Central memory CD8-positive, alpha-beta T cell (primary cell): ENCODE measurements at regions not wholly inside any gene's neighbourhood (a gene's known extent, or its start where the extent isn't known, plus 50 kb on each side); places are given as distances from the start of the nearest gene placed in this dataset.
"Not testable (repeated sequence)": the region's sequence is repeated elsewhere in the genome, so short reads cannot be mapped to it uniquely, and the experiment has no call there.

ENCODE experiments used
- ATAC-seq: fragments of 150-1000 bp; cut with Tn5 transposase; replicated peaks from 2 replicates; pipeline ENCODE4 v1.10.0; 2022; ENCODE audit warnings: mild to moderate bottlenecking, moderate FRiP score, moderate number of reproducible peaks; ENCODE audit not compliant: poor library complexity, severe bottlenecking; ENCODE audit errors: extremely low read depth
- DNase-seq, 2 donors: peaks; one replicate each; pipeline ENCODE4 v3.0.0; 2021; ENCODE audit warnings: low spot score in 2 of 2
- H3K27ac Mint-ChIP-seq: one replicate; pipeline ENCODE4 v1.8.0; 2022; ENCODE audit warnings: low read depth, mild to moderate bottlenecking, moderate library complexity, mixed read lengths
- H3K27me3 Mint-ChIP-seq: one replicate; pipeline ENCODE4 v1.8.0; 2022; ENCODE audit warnings: mixed read lengths
- H3K36me3 Mint-ChIP-seq: one replicate; pipeline ENCODE4 v1.8.0; 2022; ENCODE audit warnings: mild to moderate bottlenecking, moderate library complexity, mixed read lengths; ENCODE audit not compliant: insufficient read depth
- H3K4me1 Mint-ChIP-seq: one replicate; pipeline ENCODE4 v1.8.0; 2022; ENCODE audit warnings: mixed read lengths
- H3K4me3 Mint-ChIP-seq: one replicate; pipeline ENCODE4 v1.8.0; 2022; ENCODE audit warnings: mild to moderate bottlenecking, moderate library complexity, mixed read lengths
- H3K9me3 Mint-ChIP-seq: one replicate; pipeline ENCODE4 v1.8.0; 2022; ENCODE audit warnings: mixed read lengths

GRCh38 chr2:166661824-166662223 is 167.8 kb upstream of the SCN7A start:
- H3K27ac Mint-ChIP-seq = no peak overlapping the region
- no peak for ATAC-seq
- no peak overlapping the region for H3K4me3 Mint-ChIP-seq
- H3K9me3 Mint-ChIP-seq = peaks cover 16% of the 10 kb centered on the region
- H3K4me1 Mint-ChIP-seq = no peaks in the 10 kb centered on the region
- H3K27me3 Mint-ChIP-seq = no peaks in the 10 kb centered on the region
- DNase-seq = no peak
- no peaks in the 10 kb centered on the region for H3K36me3 Mint-ChIP-seq

- Mint-ChIP-seq H3K36me3 (no peaks in the 10 kb centered on the region), H3K4me3 (no peak overlapping the region), H3K27ac (no peak overlapping the region), H3K4me1 (no peaks in the 10 kb centered on the region), H3K9me3 (peaks cover 16% of the 10 kb centered on the region), H3K27me3 (no peaks in the 10 kb centered on the region)
- DNase-seq (no peak), ATAC-seq (no peak)
Measured at GRCh38 chr2:166661391-166661790, 167.3 kb upstream of the SCN7A start.

GRCh38 chr2:166658901-166659300 is 164.9 kb upstream of the SCN7A start:
- Mint-ChIP-seq H3K4me3 (no peak overlapping the region), H3K4me1 (no peaks in the 10 kb centered on the region), H3K9me3 (peaks cover 16% of the 10 kb centered on the region), H3K27me3 (no peaks in the 10 kb centered on the region), H3K36me3 (no peaks in the 10 kb centered on the region), H3K27ac (no peak overlapping the region)
- DNase-seq (no peak), ATAC-seq (no peak)

GRCh38 chr2:166653185-166653813 is 159.2 kb upstream of the SCN7A start:
- Mint-ChIP-seq H3K27ac (no peak overlapping the region), H3K27me3 (no peaks in the 10 kb centered on the region), H3K9me3 (peaks cover 5% of the 10 kb centered on the region), H3K4me3 (no peak overlapping the region), H3K4me1 (no peaks in the 10 kb centered on the region), H3K36me3 (no peaks in the 10 kb centered on the region)
- DNase-seq = no peak
- ATAC-seq = no peak

- Mint-ChIP-seq H3K27me3 (no peaks in the 10 kb centered on the region), H3K4me3 (no peak overlapping the region), H3K9me3 (no peaks in the 10 kb centered on the region), H3K36me3 (no peaks in the 10 kb centered on the region), H3K4me1 (no peaks in the 10 kb centered on the region), H3K27ac (no peak overlapping the region)
- DNase-seq (no peak), ATAC-seq (no peak)
Measured at GRCh38 chr2:166651991-166652390, 157.9 kb upstream of the SCN7A start.

GRCh38 chr2:166651080-166651675 is 157.1 kb upstream of the SCN7A start:
- Mint-ChIP-seq H3K4me3 (no peak overlapping the region), H3K27ac (no peak overlapping the region), H3K36me3 (no peaks in the 10 kb centered on the region), H3K9me3 (no peaks in the 10 kb centered on the region), H3K27me3 (no peaks in the 10 kb centered on the region), H3K4me1 (no peaks in the 10 kb centered on the region)
- DNase-seq (no peak), ATAC-seq (no peak)

GRCh38 chr2:166647935-166648334 is 153.9 kb upstream of the SCN7A start:
- Mint-ChIP-seq H3K36me3 (no peaks in the 10 kb centered on the region), H3K4me1 (no peaks in the 10 kb centered on the region)

GRCh38 chr2:166643980-166644379 is 149.9 kb upstream of the SCN7A start:
- Mint-ChIP-seq H3K36me3 (no peaks in the 10 kb centered on the region), H3K4me3 (no peak overlapping the region), H3K9me3 (peaks cover 13% of the 10 kb centered on the region), H3K27me3 (no peaks in the 10 kb centered on the region), H3K27ac (no peak overlapping the region), H3K4me1 (no peaks in the 10 kb centered on the region)
- ATAC-seq (no peak), DNase-seq (no peak)

More at GRCh38 chr2:166647935-166648334, 153.9 kb upstream of the SCN7A start:
- Mint-ChIP-seq H3K27ac (no peak overlapping the region), H3K27me3 (no peaks in the 10 kb centered on the region), H3K4me3 (no peak overlapping the region), H3K9me3 (peaks cover 5% of the 10 kb centered on the region)
- DNase-seq (no peak), ATAC-seq (no peak)

- not testable (repeated sequence) for DNase-seq, H3K27ac Mint-ChIP-seq, H3K4me1 Mint-ChIP-seq, H3K27me3 Mint-ChIP-seq, H3K36me3 Mint-ChIP-seq, H3K4me3 Mint-ChIP-seq, ATAC-seq
- peaks cover 17% of the 10 kb centered on the region for H3K9me3 Mint-ChIP-seq
Measured at GRCh38 chr2:166641516-166641915, 147.5 kb upstream of the SCN7A start.

GRCh38 chr2:166637051-166637450 is 143.0 kb upstream of the SCN7A start:
- DNase-seq (no peak), ATAC-seq (no peak)
- no peaks in the 10 kb centered on the region for H3K36me3 Mint-ChIP-seq
- no peak overlapping the region for H3K27ac Mint-ChIP-seq
- no peaks in the 10 kb centered on the region for H3K4me1 Mint-ChIP-seq
- peaks cover 16% of the 10 kb centered on the region for H3K9me3 Mint-ChIP-seq
- no peaks in the 10 kb centered on the region for H3K27me3 Mint-ChIP-seq
- H3K4me3 Mint-ChIP-seq = no peak overlapping the region

GRCh38 chr2:166634706-166635105 is 140.7 kb upstream of the SCN7A start:
- H3K4me1 Mint-ChIP-seq = no peaks in the 10 kb centered on the region
- H3K36me3 Mint-ChIP-seq = no peaks in the 10 kb centered on the region
- H3K27me3 Mint-ChIP-seq = no peaks in the 10 kb centered on the region
- H3K9me3 Mint-ChIP-seq = peaks cover 17% of the 10 kb centered on the region
- H3K4me3 Mint-ChIP-seq = no peak overlapping the region
- H3K27ac Mint-ChIP-seq = no peak overlapping the region
- ATAC-seq (no peak), DNase-seq (no peak)

- Mint-ChIP-seq H3K4me3 (no peak overlapping the region), H3K27me3 (no peaks in the 10 kb centered on the region), H3K9me3 (peaks cover 21% of the 10 kb centered on the region), H3K36me3 (no peaks in the 10 kb centered on the region), H3K4me1 (no peaks in the 10 kb centered on the region), H3K27ac (no peak overlapping the region)
- DNase-seq (no peak), ATAC-seq (no peak)
Measured at GRCh38 chr2:166632616-166633015, 138.6 kb upstream of the SCN7A start.

- H3K36me3 Mint-ChIP-seq = no peaks in the 10 kb centered on the region
- peaks cover 41% of the 10 kb centered on the region for H3K9me3 Mint-ChIP-seq
- no peaks in the 10 kb centered on the region for H3K4me1 Mint-ChIP-seq
- H3K27me3 Mint-ChIP-seq = no peaks in the 10 kb centered on the region
- no peak for DNase-seq
- no peak overlapping the region for H3K27ac Mint-ChIP-seq
- ATAC-seq = no peak
- H3K4me3 Mint-ChIP-seq = no peak overlapping the region
Measured at GRCh38 chr2:166628478-166629136, 134.6 kb upstream of the SCN7A start.
